Tibial nerve (tissue), 4 donors: ENCODE measurements at regions not wholly inside any gene's neighbourhood (a gene's known extent, or its start where the extent isn't known, plus 50 kb on each side); places are given as distances from the start of the nearest gene placed in this dataset.
A peak's percentile ranks its signal among the peaks of the same experiment; 100 is the strongest.
"Not testable (repeated sequence)": the region's sequence is repeated elsewhere in the genome, so short reads cannot be mapped to it uniquely, and the experiment has no call there.

Source experiments
- DNase-seq, 2 donors: peaks; one replicate each; pipeline ENCODE4 v3.0.0-alpha.2; 2019; ENCODE audit warnings: low spot score in 2 of 2
- H3K27ac ChIP-seq, 4 donors: fragments of 200-600 bp; sonication (generic) in 3 of 4; one replicate each; pipeline ENCODE4 v1.5.1; 2017 to 2019; ENCODE audit warnings: mild to moderate bottlenecking in 1 of 4
- H3K27me3 ChIP-seq, 2 donors: fragments of 200-600 bp; sonication (generic) in 1 of 2; one replicate each; pipeline versions ENCODE4 v1.5.1 to v1.6.0; 2017 to 2019
- H3K36me3 ChIP-seq, 3 donors: fragments of 200-600 bp; sonication (generic); one replicate each; pipeline ENCODE4 v1.5.1; 2018 to 2019
- H3K4me1 ChIP-seq, 4 donors: fragments of 200-600 bp; sonication (generic) in 3 of 4; one replicate each; pipeline ENCODE4 v1.5.1; 2017 to 2019
- H3K4me3 ChIP-seq, 4 donors: fragments of 200-600 bp; sonication (generic) in 3 of 4; one replicate each; pipeline ENCODE4 v1.5.1; 2017 to 2019; ENCODE audit warnings: mild to moderate bottlenecking in 1 of 4, moderate library complexity in 1 of 4
- H3K9me3 ChIP-seq, 4 donors: fragments of 200-600 bp; sonication (generic) in 3 of 4; one replicate each; pipeline ENCODE4 v1.5.1; 2017 to 2019
- CTCF ChIP-seq, 5 experiments: fragments of 200-600 bp in 3 of 5; fragments of 450-650 bp in 2 of 5; sonication (generic) in 3 of 5; IDR thresholded peaks; one replicate each; pipeline ENCODE4 v1.5.1; 2016 to 2019; ENCODE audit warnings: antibody characterized with exemption in 5 of 5, mild to moderate bottlenecking in 3 of 5, moderate library complexity in 2 of 5
- EP300 ChIP-seq, 2 donors: sonication (generic); formaldehyde crosslinking; IDR thresholded peaks; one replicate each; pipeline ENCODE4 v1.6.1; 2017; ENCODE audit warnings: antibody characterized with exemption in 2 of 2, mild to moderate bottlenecking in 1 of 2
- POLR2A ChIP-seq, 2 donors: fragments of 450-650 bp; IDR thresholded peaks; one replicate each; pipeline ENCODE4 v1.6.1; 2017; ENCODE audit warnings: antibody characterized with exemption in 2 of 2, mild to moderate bottlenecking in 2 of 2, moderate library complexity in 2 of 2
- WGBS, 2 donors: methylation state at CpG; one replicate each; pipeline ENCODE4 v1.1.5; 2018; 5-methylcytosine and 5-hydroxymethylcytosine counted together

DNA sequence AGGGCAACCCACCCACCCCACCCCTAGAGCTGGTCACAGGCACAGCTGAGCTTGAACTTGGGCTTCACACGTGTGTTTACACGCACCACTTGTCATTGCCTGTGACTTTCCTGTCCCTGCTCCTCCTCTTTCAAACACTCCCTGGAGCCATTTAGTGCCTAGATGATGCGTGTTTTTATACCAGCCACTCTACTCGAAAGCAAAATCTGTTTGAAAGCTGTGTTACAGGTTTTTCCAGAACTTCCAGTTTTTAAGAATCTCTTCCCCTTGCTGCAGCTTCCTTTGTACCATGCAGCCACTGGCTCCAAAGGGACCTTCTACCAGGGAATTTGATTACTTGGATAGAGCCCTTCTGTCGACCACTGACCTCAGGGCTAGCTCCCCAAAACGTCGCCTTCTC, 78.8 kb upstream of the SPRY4 start:
- no peak for TF ChIP-seq POLR2A (IDR thresholded peaks at IDR 0.05)
- TF ChIP-seq CTCF (IDR thresholded peaks at IDR 0.05) = no peak
- TF ChIP-seq EP300 (IDR thresholded peaks at IDR 0.05) = no peak
- Histone ChIP-seq H3K36me3 (no peaks in the 10 kb centered on the region), H3K27me3 (no peaks in the 10 kb centered on the region), H3K4me3 (no peak overlapping the region), H3K9me3 (no peaks in the 10 kb centered on the region), H3K27ac (peak overlapping the region in 1 of 4 donors; percentile 26), H3K4me1 (no peaks in the 10 kb centered on the region)
- WGBS, 2 donors = 72 to 73% methylated on average over 7 of the region's 7 CpGs
- no peak for DNase-seq

DNA sequence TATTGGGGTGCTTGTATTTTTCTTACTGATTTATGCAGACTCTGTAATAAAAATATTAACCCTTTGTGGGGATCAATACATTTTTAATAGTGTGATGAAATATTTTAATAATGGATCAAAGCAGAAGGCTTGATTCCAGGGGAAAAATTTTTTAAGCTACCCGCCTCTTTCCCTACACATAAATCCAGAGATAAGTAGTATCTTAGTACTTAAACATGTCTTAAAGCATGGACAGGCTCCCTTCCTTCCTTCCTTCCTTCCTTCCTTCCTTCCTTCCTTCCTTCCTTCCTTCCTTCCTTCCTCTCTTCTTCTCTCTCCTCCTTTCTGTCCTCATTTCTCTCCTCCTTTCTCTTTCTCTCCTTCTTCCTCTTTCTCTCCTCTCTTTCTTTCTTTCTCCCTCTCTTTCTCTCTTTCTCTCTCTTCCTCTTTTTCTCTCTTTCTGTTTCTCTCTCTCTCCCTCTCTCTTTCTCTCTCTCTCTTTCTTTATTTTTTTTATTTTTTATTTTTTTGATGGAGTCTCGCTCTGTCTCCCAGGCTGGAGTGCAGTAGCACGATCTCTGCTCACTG, 78.0 kb upstream of the SPRY4 start:
- 91 to 94% methylated on average over 3 of the region's 3 CpGs for WGBS, 2 donors
- Histone ChIP-seq H3K27ac (no peak overlapping the region), H3K36me3 (no peaks in the 10 kb centered on the region), H3K9me3 (no peaks in the 10 kb centered on the region), H3K4me1 (no peaks in the 10 kb centered on the region), H3K27me3 (no peaks in the 10 kb centered on the region), H3K4me3 (no peak overlapping the region)
- no peak for DNase-seq
- TF ChIP-seq CTCF (IDR thresholded peaks at IDR 0.05) = no peak
- no peak for TF ChIP-seq EP300 (IDR thresholded peaks at IDR 0.05)
- no peak for TF ChIP-seq POLR2A (IDR thresholded peaks at IDR 0.05)

DNA sequence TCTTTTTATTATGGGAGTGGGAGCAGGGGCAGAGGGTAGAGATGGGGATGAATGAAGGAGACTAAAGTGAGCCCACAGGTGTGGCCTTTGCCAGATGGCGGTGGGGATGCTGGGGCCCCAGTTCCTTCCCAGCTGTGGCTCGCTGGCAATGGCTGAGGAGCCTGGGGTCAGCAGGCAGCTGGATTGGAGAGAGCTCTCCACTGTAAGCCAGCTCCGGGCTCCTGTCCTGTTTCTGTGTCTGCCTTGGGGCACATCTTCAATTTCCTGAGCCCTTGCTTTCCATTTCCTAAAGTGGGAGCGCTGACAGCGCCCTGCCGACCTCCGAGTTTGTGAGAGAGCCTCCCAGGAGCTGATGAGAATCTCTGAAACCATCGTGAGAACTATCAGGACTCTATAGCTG, 75.6 kb upstream of the SPRY4 start:
- no peak for TF ChIP-seq CTCF (IDR thresholded peaks at IDR 0.05)
- TF ChIP-seq POLR2A (IDR thresholded peaks at IDR 0.05) = no peak
- TF ChIP-seq EP300 (IDR thresholded peaks at IDR 0.05) = no peak
- WGBS, 2 donors = 60 to 78% methylated on average over 8 of the region's 8 CpGs
- Histone ChIP-seq H3K27ac (no peak overlapping the region), H3K4me3 (no peak overlapping the region), H3K36me3 (no peaks in the 10 kb centered on the region), H3K27me3 (no peaks in the 10 kb centered on the region), H3K9me3 (peaks cover 0 to 18% (median 0%) of the 10 kb centered on the region in 4 donors), H3K4me1 (no peaks in the 10 kb centered on the region)
- DNase-seq = no peak

DNA sequence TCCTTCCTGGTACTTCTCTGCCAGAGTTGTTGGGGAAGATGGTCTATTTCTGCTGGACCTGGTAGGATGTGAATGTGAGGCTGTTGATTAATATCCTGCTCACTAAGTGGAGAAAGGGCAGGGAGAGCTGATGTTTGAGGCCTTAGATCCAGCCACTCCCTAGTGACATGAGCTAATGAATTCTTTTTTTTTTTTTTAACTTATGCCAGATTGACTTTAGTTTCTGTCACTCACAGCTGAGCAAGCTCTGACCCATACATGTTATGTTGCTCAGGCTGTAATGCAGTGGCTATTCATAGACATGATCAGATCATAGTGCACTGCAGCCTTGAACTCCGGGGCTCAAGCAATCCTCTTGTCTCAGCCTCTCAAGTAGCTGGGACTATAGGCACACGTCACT, 75.1 kb upstream of the SPRY4 start:
- no peak for DNase-seq

DNA sequence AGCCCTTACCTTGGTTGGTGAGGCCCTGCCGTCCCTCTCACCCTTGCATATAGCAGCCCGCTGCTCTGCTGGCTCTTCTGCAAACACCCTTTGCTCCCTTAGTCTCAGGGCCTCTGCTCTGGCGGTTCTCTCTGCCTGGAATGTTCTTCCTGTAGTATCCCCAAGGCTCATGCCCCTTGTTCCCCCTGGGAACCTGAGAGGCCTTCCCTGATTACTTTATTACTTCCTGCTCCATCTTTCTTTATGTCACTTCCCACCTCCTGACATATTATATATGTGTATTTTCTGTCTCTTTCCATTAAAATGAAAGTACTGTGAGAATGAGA, 73.9 kb upstream of the SPRY4 start:
- WGBS, 2 donors = 90 to 95% methylated on average over 3 of the region's 3 CpGs
- no peak for DNase-seq

More for the DNA sequence above, 75.1 kb upstream of the SPRY4 start:
- TF ChIP-seq CTCF (IDR thresholded peaks at IDR 0.05) (no peak), EP300 (IDR thresholded peaks at IDR 0.05) (no peak), POLR2A (IDR thresholded peaks at IDR 0.05) (no peak)
- WGBS, 2 donors = 47 to 52% methylated on average over 2 of the region's 2 CpGs
- H3K4me1 ChIP-seq = no peaks in the 10 kb centered on the region
- H3K27me3 ChIP-seq = no peaks in the 10 kb centered on the region
- H3K9me3 ChIP-seq = peaks cover 0 to 18% (median 0%) of the 10 kb centered on the region in 4 donors
- H3K36me3 ChIP-seq = no peaks in the 10 kb centered on the region
- H3K27ac ChIP-seq = no peak overlapping the region
- H3K4me3 ChIP-seq = no peak overlapping the region

DNA sequence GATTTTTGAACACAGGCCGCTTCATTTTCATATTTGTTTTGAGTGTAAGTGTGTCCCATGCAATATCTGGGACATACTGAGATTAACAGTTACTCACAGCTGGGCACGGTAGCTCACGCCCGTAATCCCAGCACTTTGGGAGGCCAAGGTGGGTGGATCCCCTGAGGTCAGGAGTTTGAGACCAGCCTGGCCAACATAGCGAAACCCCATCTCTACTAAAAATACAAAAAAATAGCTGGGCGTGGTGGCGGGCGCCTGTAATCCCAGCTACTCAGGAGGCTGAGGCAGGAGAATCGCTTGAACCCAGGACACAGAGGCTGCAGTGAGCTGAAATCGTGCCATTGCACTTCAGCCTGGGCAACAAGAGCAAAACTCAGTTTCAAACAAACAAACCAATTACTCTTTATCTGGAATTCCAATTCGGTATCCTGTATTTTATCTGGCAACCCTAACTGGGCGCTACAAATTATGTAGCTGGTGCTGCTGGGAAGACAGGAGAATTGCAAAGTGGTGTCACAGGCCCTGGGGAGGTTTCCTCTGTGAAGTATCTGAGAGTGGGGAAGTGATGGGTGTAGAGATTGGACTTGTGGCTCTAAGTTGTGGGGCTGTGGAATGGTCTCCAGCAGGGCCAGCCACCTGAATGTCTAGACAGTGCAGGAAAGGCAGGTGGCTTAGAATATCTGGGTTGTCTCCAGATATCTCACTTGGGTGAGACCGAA, 73.3 kb upstream of the SPRY4 start:
- H3K27ac ChIP-seq, H3K27me3 ChIP-seq, DNase-seq, H3K36me3 ChIP-seq, H3K4me3 ChIP-seq, H3K4me1 ChIP-seq: not testable (repeated sequence)
- H3K9me3 ChIP-seq = peaks cover 0 to 18% (median 0%) of the 10 kb centered on the region in 4 donors
- WGBS, 2 donors = 93% methylated on average over 13 of the region's 13 CpGs

More for the DNA sequence above, 73.9 kb upstream of the SPRY4 start:
- Histone ChIP-seq H3K4me3 (no peak overlapping the region), H3K4me1 (no peaks in the 10 kb centered on the region), H3K27ac (no peak overlapping the region), H3K9me3 (peaks cover 0 to 18% (median 0%) of the 10 kb centered on the region in 4 donors), H3K27me3 (no peaks in the 10 kb centered on the region), H3K36me3 (no peaks in the 10 kb centered on the region)
- TF ChIP-seq POLR2A (IDR thresholded peaks at IDR 0.05) = no peak
- TF ChIP-seq EP300 (IDR thresholded peaks at IDR 0.05) = no peak
- TF ChIP-seq CTCF (IDR thresholded peaks at IDR 0.05) = no peak
